Activated T-cell treated with anti-CD3 and anti-CD28 coated beads for 4 hours (primary cell): ENCODE measurements at regions not wholly inside any gene's neighbourhood (a gene's known extent, or its start where the extent isn't known, plus 50 kb on each side); places are given as distances from the start of the nearest gene placed in this dataset.

Source experiments
- DNase-seq: peaks from one replicate; pipeline ENCODE4 v3.0.0-alpha.2; 2020

GRCh38 chr10:6305401-6306321 is 102.9 kb downstream of the PFKFB3 start:
- no peak for DNase-seq

- no peak for DNase-seq
These were observed 104.2 kb downstream of the PFKFB3 start for GRCh38 chr10:6306917-6307316.

- no peak for DNase-seq
These were observed 107.1 kb downstream of the PFKFB3 start for GRCh38 chr10:6309816-6310215.

- no peak for DNase-seq
These were observed 108.2 kb downstream of the PFKFB3 start for GRCh38 chr10:6310977-6311376.

GRCh38 chr10:6311700-6312330 is 109.1 kb downstream of the PFKFB3 start:
- no peak for DNase-seq

- no peak for DNase-seq
These were observed 109.9 kb downstream of the PFKFB3 start for GRCh38 chr10:6312636-6313035.

- no peak for DNase-seq
These were observed 110.6 kb downstream of the PFKFB3 start for GRCh38 chr10:6313111-6313895.

- DNase-seq, result no peak
These were observed 112.0 kb downstream of the PFKFB3 start for GRCh38 chr10:6314620-6315205.

GRCh38 chr10:6319119-6319518 is 116.4 kb downstream of the PFKFB3 start:
- no peak for DNase-seq

GRCh38 chr10:6320320-6321010 is 117.7 kb downstream of the PFKFB3 start:
- no peak for DNase-seq

GRCh38 chr10:6321880-6322279 is 119.1 kb downstream of the PFKFB3 start:
- no peak for DNase-seq

- no peak for DNase-seq
These were observed 120.1 kb downstream of the PFKFB3 start for GRCh38 chr10:6322805-6323204.

- DNase-seq, result no peak
These were observed 125.4 kb downstream of the PFKFB3 start for GRCh38 chr10:6327961-6328698.

- DNase-seq, result no peak
These were observed 126.1 kb downstream of the PFKFB3 start for GRCh38 chr10:6328699-6329423.

- no peak for DNase-seq
These were observed 130.4 kb downstream of the PFKFB3 start for GRCh38 chr10:6333086-6333485.

GRCh38 chr10:6333973-6334372 is 131.2 kb downstream of the PFKFB3 start:
- no peak for DNase-seq

- DNase-seq, result no peak
These were observed 133.3 kb downstream of the PFKFB3 start for GRCh38 chr10:6336016-6336415.

- DNase-seq, result no peak
These were observed 134.7 kb downstream of the PFKFB3 start for GRCh38 chr10:6337382-6337781.

GRCh38 chr10:6338361-6338760 is 135.6 kb downstream of the PFKFB3 start:
- DNase-seq, result no peak

- DNase-seq, result no peak
These were observed 137.2 kb downstream of the PFKFB3 start for GRCh38 chr10:6339891-6340290.

- no peak for DNase-seq
These were observed 139.5 kb downstream of the PFKFB3 start for GRCh38 chr10:6342096-6342685.
